Loucy (cell line): ENCODE measurements at regions not wholly inside any gene's neighbourhood (a gene's known extent, or its start where the extent isn't known, plus 50 kb on each side); places are given as distances from the start of the nearest gene placed in this dataset.

Experiments
- H2AFZ ChIP-seq: fragments of 200-600 bp; sonication (generic); 2 replicates; pipeline ENCODE4 v1.6.0; 2016; ENCODE audit warnings: antibody characterized with exemption, mild to moderate bottlenecking, low read length, moderate library complexity
- H3F3A ChIP-seq: fragments of 200-600 bp; 2 replicates; pipeline ENCODE4 v1.6.0; 2016; ENCODE audit warnings: antibody characterized with exemption, low read depth, mild to moderate bottlenecking
- H3K27me3 ChIP-seq: fragments of 200-600 bp; sonication (generic); 2 replicates; pipeline ENCODE4 v1.6.1; 2014; ENCODE audit warnings: low read length, mild to moderate bottlenecking; ENCODE audit not compliant: insufficient read depth, poor library complexity, severe bottlenecking
- H3K36me3 ChIP-seq: fragments of 200-600 bp; sonication (generic); 2 replicates; pipeline ENCODE4 v1.6.1; 2016; ENCODE audit warnings: low read length; ENCODE audit not compliant: insufficient read depth
- H3K4me1 ChIP-seq: fragments of 200-600 bp; sonication (generic); 2 replicates; pipeline ENCODE4 v1.5.1; 2014; ENCODE audit warnings: low read length, mild to moderate bottlenecking; ENCODE audit not compliant: insufficient read depth, poor library complexity, severe bottlenecking
- H3K4me2 ChIP-seq: fragments of 200-600 bp; sonication (generic); 2 replicates; pipeline ENCODE4 v1.6.0; 2014; ENCODE audit warnings: antibody characterized with exemption, low read length, low read depth, mild to moderate bottlenecking; ENCODE audit not compliant: poor library complexity, severe bottlenecking
- H3K4me3 ChIP-seq: fragments of 200-600 bp; sonication (generic); 2 replicates; pipeline ENCODE4 v1.5.1; 2014; ENCODE audit warnings: low read length, mild to moderate bottlenecking, mixed read lengths; ENCODE audit not compliant: poor library complexity, severe bottlenecking
- H3K79me2 ChIP-seq: fragments of 200-600 bp; sonication (generic); 2 replicates; pipeline ENCODE4 v1.6.1; 2014; ENCODE audit warnings: low read length; ENCODE audit not compliant: insufficient read depth
- H3K9ac ChIP-seq: fragments of 200-600 bp; sonication (generic); 2 replicates; pipeline ENCODE4 v1.6.0; 2014; ENCODE audit warnings: mild to moderate bottlenecking, low read depth, low read length, moderate library complexity; ENCODE audit not compliant: poor library complexity, severe bottlenecking
- H3K9me2 ChIP-seq: fragments of 200-600 bp; sonication (generic); replicated peaks from 2 replicates; pipeline ENCODE4 v1.6.1; 2016; ENCODE audit warnings: low read depth, low read length, mixed read lengths
- H3K9me3 ChIP-seq: fragments of 200-600 bp; sonication (generic); 2 replicates; pipeline ENCODE4 v1.6.1; 2014; ENCODE audit warnings: mild to moderate bottlenecking, antibody characterized with exemption, low read length, low read depth; ENCODE audit not compliant: insufficient read depth
- H4K20me1 ChIP-seq: fragments of 200-600 bp; sonication (generic); 2 replicates; pipeline ENCODE4 v1.6.0; 2014; ENCODE audit warnings: antibody characterized with exemption, low read length, mild to moderate bottlenecking; ENCODE audit not compliant: insufficient read depth, poor library complexity, severe bottlenecking
- EZH2phosphoT487 ChIP-seq: fragments of 200-600 bp; IDR thresholded peaks from 2 replicates; pipeline ENCODE4 v1.6.1; 2018; ENCODE audit warnings: antibody characterized with exemption, mild to moderate bottlenecking, moderate library complexity, borderline replicate concordance
- TF ChIP-seq, protein P1 (sequence below): fragments of 200-600 bp; sonication (generic); conservative IDR thresholded peaks from 2 replicates; pipeline ENCODE4 v1.5.1; 2014; ENCODE audit warnings: mild to moderate bottlenecking, antibody characterized with exemption, low read length

DNA sequence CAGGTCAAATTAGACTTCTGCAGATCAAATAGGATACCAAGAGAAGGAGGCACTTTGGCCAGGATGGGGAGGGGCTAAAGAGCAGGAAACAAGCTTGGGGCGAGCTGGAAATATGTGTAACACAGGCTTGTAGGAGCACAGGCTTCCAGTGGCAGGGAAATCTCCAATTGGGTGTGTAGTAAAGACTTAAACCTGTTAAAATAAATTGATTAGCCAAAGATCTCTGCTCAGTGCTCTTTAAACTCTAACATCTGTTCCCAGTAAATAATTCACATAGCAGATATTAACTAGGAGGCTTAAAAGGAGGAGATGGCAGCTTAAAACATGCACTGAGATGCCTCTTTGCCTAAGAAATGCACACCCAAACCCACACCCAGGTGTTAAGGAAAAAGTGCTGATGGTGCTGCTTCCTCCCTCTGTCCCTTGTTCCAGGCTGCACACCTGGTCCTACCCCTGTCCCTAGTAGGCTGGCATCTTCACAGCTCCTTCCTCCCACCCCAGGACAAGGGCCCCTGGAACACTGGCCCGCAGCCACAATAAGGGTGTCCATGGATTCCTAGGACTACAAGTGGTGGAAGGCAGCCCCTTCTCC lies 93.5 kb upstream of the MLN start:
- Histone ChIP-seq H3K4me1 (peaks cover 74% of the 10 kb centered on the region), H3K4me2 (peak overlapping the region; percentile 70), H3F3A (no peaks in the 10 kb centered on the region), H2AFZ (no peak overlapping the region), H3K9me2 (no peaks in the 10 kb centered on the region), H3K27me3 (no peaks in the 10 kb centered on the region), H4K20me1 (no peaks in the 10 kb centered on the region), H3K79me2 (peaks cover 6% of the 10 kb centered on the region), H3K4me3 (peak overlapping the region; percentile 17), H3K9me3 (no peaks in the 10 kb centered on the region), H3K36me3 (no peaks in the 10 kb centered on the region), H3K9ac (peak overlapping the region; percentile 60)
- no peak for TF ChIP-seq EZH2phosphoT487
- TF ChIP-seq, protein P1, sequence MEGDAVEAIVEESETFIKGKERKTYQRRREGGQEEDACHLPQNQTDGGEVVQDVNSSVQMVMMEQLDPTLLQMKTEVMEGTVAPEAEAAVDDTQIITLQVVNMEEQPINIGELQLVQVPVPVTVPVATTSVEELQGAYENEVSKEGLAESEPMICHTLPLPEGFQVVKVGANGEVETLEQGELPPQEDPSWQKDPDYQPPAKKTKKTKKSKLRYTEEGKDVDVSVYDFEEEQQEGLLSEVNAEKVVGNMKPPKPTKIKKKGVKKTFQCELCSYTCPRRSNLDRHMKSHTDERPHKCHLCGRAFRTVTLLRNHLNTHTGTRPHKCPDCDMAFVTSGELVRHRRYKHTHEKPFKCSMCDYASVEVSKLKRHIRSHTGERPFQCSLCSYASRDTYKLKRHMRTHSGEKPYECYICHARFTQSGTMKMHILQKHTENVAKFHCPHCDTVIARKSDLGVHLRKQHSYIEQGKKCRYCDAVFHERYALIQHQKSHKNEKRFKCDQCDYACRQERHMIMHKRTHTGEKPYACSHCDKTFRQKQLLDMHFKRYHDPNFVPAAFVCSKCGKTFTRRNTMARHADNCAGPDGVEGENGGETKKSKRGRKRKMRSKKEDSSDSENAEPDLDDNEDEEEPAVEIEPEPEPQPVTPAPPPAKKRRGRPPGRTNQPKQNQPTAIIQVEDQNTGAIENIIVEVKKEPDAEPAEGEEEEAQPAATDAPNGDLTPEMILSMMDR = no peak

DNA sequence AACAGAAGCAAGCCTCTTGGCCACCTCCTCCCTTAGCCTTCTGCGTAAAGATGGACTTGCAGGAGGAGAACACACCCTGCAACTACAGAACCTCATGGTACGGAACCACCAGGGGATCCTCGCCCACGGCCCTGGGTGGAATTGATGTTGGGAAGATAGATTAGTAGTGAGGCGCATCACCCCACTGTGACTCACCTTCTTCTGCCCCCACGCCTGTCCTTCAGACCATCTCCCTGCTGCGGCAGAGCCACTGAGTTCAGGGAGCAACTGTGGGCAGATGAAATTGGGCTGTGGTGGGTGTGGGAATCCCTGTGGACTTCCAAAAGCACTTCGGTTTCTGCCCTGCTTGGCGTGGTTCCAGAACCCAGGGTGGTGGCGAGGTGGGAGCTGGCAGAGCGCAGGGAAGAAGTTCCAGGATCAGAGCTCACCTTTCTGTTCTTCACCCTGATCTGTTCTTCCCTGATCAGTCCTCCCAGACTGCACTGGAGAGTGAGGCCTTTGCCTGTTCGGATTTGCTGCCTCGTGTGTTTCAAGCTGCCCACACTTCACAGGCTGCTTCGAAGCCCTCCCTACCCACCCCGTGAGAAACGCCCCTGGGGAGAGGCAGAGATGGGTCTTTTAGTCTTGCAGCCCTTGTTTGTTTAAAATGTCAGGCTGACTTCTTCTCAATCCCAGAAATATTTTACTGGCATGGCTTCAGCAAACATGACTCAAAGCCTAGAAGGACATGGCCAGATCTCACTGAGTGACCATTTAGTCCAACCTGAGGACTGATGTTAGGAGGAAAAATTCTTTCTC lies 92.8 kb upstream of the MLN start:
- no peaks in the 10 kb centered on the region for H3K9me2 ChIP-seq
- no peaks in the 10 kb centered on the region for H3K27me3 ChIP-seq
- no peaks in the 10 kb centered on the region for H3K36me3 ChIP-seq
- peak overlapping the region; percentile 17 for H3K4me3 ChIP-seq
- TF ChIP-seq EZH2phosphoT487 = no peak
- TF ChIP-seq, protein P1 = no peak
- H3F3A ChIP-seq = no peaks in the 10 kb centered on the region
- H3K9me3 ChIP-seq = no peaks in the 10 kb centered on the region
- no peaks in the 10 kb centered on the region for H3K79me2 ChIP-seq
- peaks cover 67% of the 10 kb centered on the region for H3K4me1 ChIP-seq
- no peaks in the 10 kb centered on the region for H4K20me1 ChIP-seq
- H3K9ac ChIP-seq = peak overlapping the region; percentile 60
- H3K4me2 ChIP-seq = peak overlapping the region; percentile 70
- no peak overlapping the region for H2AFZ ChIP-seq

DNA sequence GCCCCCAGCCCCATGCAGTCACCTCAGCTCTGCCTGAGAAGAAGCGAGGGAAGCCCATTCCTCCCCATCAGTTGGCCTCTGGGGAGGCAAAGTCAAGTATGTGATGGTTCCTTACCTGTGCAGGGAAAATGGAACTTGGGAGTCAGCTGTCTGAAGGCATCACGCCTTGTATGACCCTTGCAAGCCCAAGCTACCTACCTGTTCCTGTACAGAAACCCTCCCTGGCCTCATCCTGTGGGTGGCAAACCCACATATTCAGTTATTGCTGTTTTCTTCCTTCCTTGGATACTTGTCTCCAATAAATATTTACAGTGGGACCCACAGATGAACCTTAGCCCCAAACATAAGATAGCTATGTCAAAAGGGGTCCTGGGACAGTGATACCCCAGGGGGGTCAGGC lies 92.2 kb upstream of the MLN start:
- H3F3A ChIP-seq = no peaks in the 10 kb centered on the region
- H3K4me1 ChIP-seq = peaks cover 61% of the 10 kb centered on the region
- peak overlapping the region; percentile 70 for H3K4me2 ChIP-seq
- H3K36me3 ChIP-seq = no peaks in the 10 kb centered on the region
- no peaks in the 10 kb centered on the region for H3K9me3 ChIP-seq
- H2AFZ ChIP-seq = no peak overlapping the region
- no peaks in the 10 kb centered on the region for H3K27me3 ChIP-seq
- no peak overlapping the region for H3K4me3 ChIP-seq
- no peaks in the 10 kb centered on the region for H3K9me2 ChIP-seq
- peak overlapping the region; percentile 60 for H3K9ac ChIP-seq
- no peak for TF ChIP-seq EZH2phosphoT487
- TF ChIP-seq, protein P1 = no peak
- H4K20me1 ChIP-seq = no peaks in the 10 kb centered on the region
- H3K79me2 ChIP-seq = no peaks in the 10 kb centered on the region
